ENCODE measurements at regions not wholly inside any gene's neighbourhood (a gene's known extent, or its start where the extent isn't known, plus 50 kb on each side); places are given as distances from the start of the nearest gene placed in this dataset.

- Mint-ChIP-seq H3K9me3 (peaks cover 16% of the 10 kb centered on the region), H3K4me1 (no peaks in the 10 kb centered on the region), H3K36me3 (no peaks in the 10 kb centered on the region), H3K4me3 (no peak overlapping the region), H3K27ac (no peak overlapping the region)
- no peak for ATAC-seq
- DNase-seq (ENCODE audit: low spot score in 2 of 2) = no peak
Observed at GRCh38 chr7:23981758-23982157, 271.7 kb downstream of the STK31 start.

GRCh38 chr7:24005517-24005916 is 278.5 kb upstream of the NPY start:
- Mint-ChIP-seq H3K36me3 (no peaks in the 10 kb centered on the region), H3K4me1 (no peaks in the 10 kb centered on the region), H3K9me3 (peaks cover 3% of the 10 kb centered on the region), H3K4me3 (no peak overlapping the region), H3K27ac (no peak overlapping the region)
- ATAC-seq = no peak
- DNase-seq (ENCODE audit: low spot score in 2 of 2) = no peak

- no peaks in the 10 kb centered on the region for H3K4me1 Mint-ChIP-seq
- no peak overlapping the region for H3K27ac Mint-ChIP-seq
- peaks cover 7% of the 10 kb centered on the region for H3K9me3 Mint-ChIP-seq
- no peak for DNase-seq (ENCODE audit: low spot score in 2 of 2)
- no peak overlapping the region for H3K4me3 Mint-ChIP-seq
- no peak for ATAC-seq
- H3K36me3 Mint-ChIP-seq = no peaks in the 10 kb centered on the region
Observed at GRCh38 chr7:24010495-24010894, 273.5 kb upstream of the NPY start.

- no peak for ATAC-seq
- Mint-ChIP-seq H3K36me3 (no peaks in the 10 kb centered on the region), H3K27ac (no peak overlapping the region)
Observed at GRCh38 chr7:24017519-24017918, 266.5 kb upstream of the NPY start.

GRCh38 chr7:24018331-24018730 is 265.7 kb upstream of the NPY start:
- DNase-seq (ENCODE audit: low spot score in 2 of 2) = no peak
- H3K36me3 Mint-ChIP-seq = no peaks in the 10 kb centered on the region
- no peaks in the 10 kb centered on the region for H3K4me1 Mint-ChIP-seq
- no peak overlapping the region for H3K27ac Mint-ChIP-seq
- no peaks in the 10 kb centered on the region for H3K9me3 Mint-ChIP-seq
- ATAC-seq = no peak
- no peak overlapping the region for H3K4me3 Mint-ChIP-seq

More at GRCh38 chr7:24017519-24017918, 266.5 kb upstream of the NPY start:
- peaks cover 4% of the 10 kb centered on the region for H3K9me3 Mint-ChIP-seq
- DNase-seq (ENCODE audit: low spot score in 2 of 2) = no peak
- H3K4me1 Mint-ChIP-seq = no peaks in the 10 kb centered on the region
- H3K4me3 Mint-ChIP-seq = no peak overlapping the region

- H3K4me3 Mint-ChIP-seq = no peak overlapping the region
- no peak for ATAC-seq
- H3K36me3 Mint-ChIP-seq = no peaks in the 10 kb centered on the region
- no peaks in the 10 kb centered on the region for H3K9me3 Mint-ChIP-seq
- H3K4me1 Mint-ChIP-seq = no peaks in the 10 kb centered on the region
- no peak overlapping the region for H3K27ac Mint-ChIP-seq
- DNase-seq (ENCODE audit: low spot score in 2 of 2) = no peak
Observed at GRCh38 chr7:24019841-24020240, 264.1 kb upstream of the NPY start.

- Mint-ChIP-seq H3K4me3 (no peak overlapping the region), H3K36me3 (no peaks in the 10 kb centered on the region), H3K9me3 (no peaks in the 10 kb centered on the region), H3K4me1 (no peaks in the 10 kb centered on the region), H3K27ac (no peak overlapping the region)
- no peak for DNase-seq (ENCODE audit: low spot score in 2 of 2)
- no peak for ATAC-seq
Observed at GRCh38 chr7:24024276-24025068, 259.5 kb upstream of the NPY start.

GRCh38 chr7:24025094-24025493 is 258.9 kb upstream of the NPY start:
- DNase-seq (ENCODE audit: low spot score in 2 of 2) (no peak), ATAC-seq (no peak)
- Mint-ChIP-seq H3K27ac (no peak overlapping the region), H3K9me3 (no peaks in the 10 kb centered on the region), H3K4me3 (no peak overlapping the region), H3K36me3 (no peaks in the 10 kb centered on the region), H3K4me1 (no peaks in the 10 kb centered on the region)

GRCh38 chr7:24025765-24026164 is 258.2 kb upstream of the NPY start:
- Mint-ChIP-seq H3K36me3 (no peaks in the 10 kb centered on the region), H3K27ac (no peak overlapping the region)

GRCh38 chr7:24026351-24026750 is 257.6 kb upstream of the NPY start:
- no peak for DNase-seq (ENCODE audit: low spot score in 2 of 2)
- Mint-ChIP-seq H3K36me3 (no peaks in the 10 kb centered on the region), H3K27ac (no peak overlapping the region), H3K4me3 (no peak overlapping the region), H3K4me1 (no peaks in the 10 kb centered on the region), H3K9me3 (no peaks in the 10 kb centered on the region)
- no peak for ATAC-seq

More at GRCh38 chr7:24025765-24026164, 258.2 kb upstream of the NPY start:
- ATAC-seq (no peak), DNase-seq (ENCODE audit: low spot score in 2 of 2) (no peak)
- Mint-ChIP-seq H3K9me3 (no peaks in the 10 kb centered on the region), H3K4me1 (no peaks in the 10 kb centered on the region), H3K4me3 (no peak overlapping the region)

GRCh38 chr7:24029068-24029467 is 254.9 kb upstream of the NPY start:
- H3K36me3 Mint-ChIP-seq = no peaks in the 10 kb centered on the region
- no peaks in the 10 kb centered on the region for H3K4me1 Mint-ChIP-seq
- DNase-seq (ENCODE audit: low spot score in 2 of 2) = no peak
- no peaks in the 10 kb centered on the region for H3K9me3 Mint-ChIP-seq
- H3K27ac Mint-ChIP-seq = no peak overlapping the region
- H3K4me3 Mint-ChIP-seq = no peak overlapping the region
- no peak for ATAC-seq

GRCh38 chr7:24034251-24034650 is 249.7 kb upstream of the NPY start:
- Mint-ChIP-seq H3K36me3 (no peaks in the 10 kb centered on the region), H3K9me3 (no peaks in the 10 kb centered on the region), H3K4me1 (peaks cover 7% of the 10 kb centered on the region), H3K4me3 (no peak overlapping the region), H3K27ac (no peak overlapping the region)
- ATAC-seq (no peak), DNase-seq (ENCODE audit: low spot score in 2 of 2) (no peak)

- no peak for ATAC-seq
- Mint-ChIP-seq H3K36me3 (no peaks in the 10 kb centered on the region), H3K4me1 (peaks cover 7% of the 10 kb centered on the region), H3K27ac (no peak overlapping the region), H3K9me3 (no peaks in the 10 kb centered on the region), H3K4me3 (no peak overlapping the region)
- DNase-seq (ENCODE audit: low spot score in 2 of 2) = no peak
Observed at GRCh38 chr7:24035366-24036032, 248.5 kb upstream of the NPY start.

- Mint-ChIP-seq H3K36me3 (no peaks in the 10 kb centered on the region), H3K4me1 (peaks cover 7% of the 10 kb centered on the region), H3K4me3 (no peak overlapping the region), H3K9me3 (no peaks in the 10 kb centered on the region), H3K27ac (no peak overlapping the region)
- ATAC-seq (peak; percentile 37), DNase-seq (ENCODE audit: low spot score in 2 of 2) (no peak)
Observed at GRCh38 chr7:24036033-24036412, 248.0 kb upstream of the NPY start.

- ATAC-seq (no peak), DNase-seq (ENCODE audit: low spot score in 2 of 2) (no peak)
- Mint-ChIP-seq H3K36me3 (no peaks in the 10 kb centered on the region), H3K9me3 (no peaks in the 10 kb centered on the region), H3K4me3 (no peak overlapping the region), H3K4me1 (peaks cover 7% of the 10 kb centered on the region), H3K27ac (no peak overlapping the region)
Observed at GRCh38 chr7:24038993-24039392, 245.0 kb upstream of the NPY start.

- Mint-ChIP-seq H3K4me1 (peaks cover 7% of the 10 kb centered on the region), H3K9me3 (no peaks in the 10 kb centered on the region), H3K27ac (no peak overlapping the region), H3K4me3 (no peak overlapping the region), H3K36me3 (no peaks in the 10 kb centered on the region)
- no peak for ATAC-seq
- no peak for DNase-seq (ENCODE audit: low spot score in 2 of 2)
Observed at GRCh38 chr7:24039991-24040624, 243.9 kb upstream of the NPY start.
